ENCODE measurements at regions not wholly inside any gene's neighbourhood (a gene's known extent, or its start where the extent isn't known, plus 50 kb on each side); places are given as distances from the start of the nearest gene placed in this dataset.

DNA sequence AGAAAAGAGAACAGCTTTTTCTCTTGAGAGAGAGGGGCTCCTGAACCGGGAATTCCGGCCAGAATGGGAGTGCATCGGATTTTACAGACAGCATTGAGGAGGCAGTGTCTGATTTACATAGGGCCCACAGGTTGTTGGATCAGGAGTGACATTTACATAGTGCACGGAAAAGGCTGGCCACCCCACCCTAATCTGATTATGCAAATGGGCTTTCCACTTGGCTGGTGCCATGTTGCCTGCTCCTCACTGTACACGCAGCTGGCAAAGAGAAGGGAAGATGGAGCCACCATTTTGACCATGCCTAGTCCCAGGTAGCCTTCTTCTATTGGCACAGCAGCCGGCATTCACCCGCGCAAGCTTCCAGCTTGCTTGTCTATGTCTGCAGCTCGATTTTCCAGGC, 77.5 kb upstream of the FAM171A1 start:
- TF ChIP-seq, protein P1, sequence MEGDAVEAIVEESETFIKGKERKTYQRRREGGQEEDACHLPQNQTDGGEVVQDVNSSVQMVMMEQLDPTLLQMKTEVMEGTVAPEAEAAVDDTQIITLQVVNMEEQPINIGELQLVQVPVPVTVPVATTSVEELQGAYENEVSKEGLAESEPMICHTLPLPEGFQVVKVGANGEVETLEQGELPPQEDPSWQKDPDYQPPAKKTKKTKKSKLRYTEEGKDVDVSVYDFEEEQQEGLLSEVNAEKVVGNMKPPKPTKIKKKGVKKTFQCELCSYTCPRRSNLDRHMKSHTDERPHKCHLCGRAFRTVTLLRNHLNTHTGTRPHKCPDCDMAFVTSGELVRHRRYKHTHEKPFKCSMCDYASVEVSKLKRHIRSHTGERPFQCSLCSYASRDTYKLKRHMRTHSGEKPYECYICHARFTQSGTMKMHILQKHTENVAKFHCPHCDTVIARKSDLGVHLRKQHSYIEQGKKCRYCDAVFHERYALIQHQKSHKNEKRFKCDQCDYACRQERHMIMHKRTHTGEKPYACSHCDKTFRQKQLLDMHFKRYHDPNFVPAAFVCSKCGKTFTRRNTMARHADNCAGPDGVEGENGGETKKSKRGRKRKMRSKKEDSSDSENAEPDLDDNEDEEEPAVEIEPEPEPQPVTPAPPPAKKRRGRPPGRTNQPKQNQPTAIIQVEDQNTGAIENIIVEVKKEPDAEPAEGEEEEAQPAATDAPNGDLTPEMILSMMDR (IDR thresholded peaks at IDR 0.05), result no peak
- H3K36me3 Mint-ChIP-seq (ENCODE audit: low read depth), result no peaks in the 10 kb centered on the region
- H3K27ac Mint-ChIP-seq, result no peak overlapping the region
- no peaks in the 10 kb centered on the region for H3K9me3 Mint-ChIP-seq
- no peak overlapping the region for H3K4me3 Mint-ChIP-seq
- no peak for DNase-seq
- peaks cover 43% of the 10 kb centered on the region for H3K27me3 Mint-ChIP-seq (ENCODE audit: insufficient read depth)
- no peaks in the 10 kb centered on the region for H3K4me1 Mint-ChIP-seq (ENCODE audit: low read depth)

DNA sequence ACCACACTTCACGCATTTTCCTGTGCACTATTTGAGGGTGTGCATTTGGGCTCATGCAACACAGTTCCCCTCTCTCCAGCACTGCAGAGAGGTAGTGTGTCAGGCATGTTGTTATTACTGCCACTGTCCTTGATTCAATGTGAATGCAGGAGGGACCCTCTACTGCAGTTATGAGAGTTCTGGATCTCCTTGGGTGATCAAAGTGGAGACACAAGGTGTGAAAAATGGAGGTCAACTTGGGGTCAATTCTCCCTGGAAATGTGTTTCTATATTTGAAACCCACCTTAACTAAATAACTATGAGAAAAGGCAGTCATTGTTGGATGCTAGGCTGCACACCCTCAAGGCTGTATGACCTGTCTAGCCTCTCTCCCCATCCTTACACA, 73.9 kb upstream of the FAM171A1 start:
- no peaks in the 10 kb centered on the region for H3K9me3 Mint-ChIP-seq
- no peak overlapping the region for H3K27ac Mint-ChIP-seq
- TF ChIP-seq, protein P1 (IDR thresholded peaks at IDR 0.05), result no peak
- H3K4me1 Mint-ChIP-seq (ENCODE audit: low read depth), result no peaks in the 10 kb centered on the region
- no peak for DNase-seq
- H3K4me3 Mint-ChIP-seq, result no peak overlapping the region
- no peaks in the 10 kb centered on the region for H3K36me3 Mint-ChIP-seq (ENCODE audit: low read depth)
- peaks cover 31% of the 10 kb centered on the region for H3K27me3 Mint-ChIP-seq (ENCODE audit: insufficient read depth)

DNA sequence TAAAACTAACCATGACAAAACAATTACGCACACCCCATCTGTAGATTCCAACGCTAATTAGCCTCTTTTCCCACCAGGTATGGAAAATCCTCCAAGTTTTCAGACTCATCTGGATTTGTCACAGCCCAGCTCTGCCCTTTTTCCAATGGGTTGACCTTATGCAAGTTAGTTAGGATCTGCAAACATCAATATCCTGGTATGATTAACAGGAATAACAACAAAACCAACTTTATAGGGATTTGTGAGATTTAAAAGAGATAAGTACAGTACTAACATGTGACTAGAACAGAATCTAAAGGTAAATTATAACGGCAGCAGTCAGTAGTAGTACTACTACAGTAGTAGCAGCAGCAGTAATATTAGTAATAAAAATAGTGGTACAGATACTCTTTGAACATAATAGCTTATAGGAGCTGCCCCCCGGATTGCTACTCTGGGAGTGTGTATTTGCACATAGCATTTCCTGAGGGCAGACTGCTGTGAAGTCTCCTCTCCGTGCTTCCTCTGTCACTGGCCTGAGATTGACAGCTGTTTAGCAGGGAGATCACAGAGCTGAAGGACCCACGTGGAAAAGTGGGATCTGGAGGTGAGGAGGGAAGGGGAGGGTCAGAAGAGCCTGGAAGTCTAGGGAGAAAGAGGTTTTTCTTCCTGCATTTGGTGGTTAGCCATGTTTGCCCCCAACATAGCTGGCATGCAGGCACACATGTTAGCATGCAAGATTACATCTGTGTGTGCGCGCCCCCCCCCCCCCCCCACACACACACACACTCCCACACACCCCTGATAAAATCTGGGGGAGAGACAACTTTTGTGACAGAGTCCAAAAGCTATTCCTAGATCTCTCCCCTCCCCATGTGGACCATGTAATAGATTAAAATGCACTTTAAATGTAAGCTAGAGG, 73.3 kb upstream of the FAM171A1 start:
- DNase-seq, result no peak
- TF ChIP-seq, protein P1 (IDR thresholded peaks at IDR 0.05), result no peak
- Mint-ChIP-seq H3K36me3 (ENCODE audit: low read depth) (no peaks in the 10 kb centered on the region), H3K4me1 (ENCODE audit: low read depth) (peaks cover 6% of the 10 kb centered on the region), H3K4me3 (no peak overlapping the region), H3K27me3 (ENCODE audit: insufficient read depth) (peaks cover 31% of the 10 kb centered on the region), H3K27ac (no peak overlapping the region), H3K9me3 (no peaks in the 10 kb centered on the region)

DNA sequence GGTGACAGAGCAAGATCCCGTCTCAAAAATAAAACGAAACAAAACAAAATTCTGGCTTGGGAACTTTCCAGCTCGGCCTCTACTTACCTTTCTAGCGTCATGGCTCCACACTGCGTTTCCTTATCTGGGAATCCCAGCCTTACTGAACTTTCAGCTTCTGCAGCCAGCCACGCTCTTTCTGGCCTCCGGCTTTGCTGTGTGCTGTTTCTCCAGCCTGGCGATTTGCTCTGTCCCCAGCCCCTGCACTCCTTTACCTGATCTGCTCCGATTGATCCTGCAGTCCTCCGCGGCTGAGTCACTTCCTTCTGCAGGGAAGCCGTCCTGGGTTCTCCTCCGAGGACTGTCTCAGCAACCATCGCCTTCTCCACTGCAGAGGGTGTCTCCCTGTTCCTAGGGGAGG, 71.0 kb upstream of the FAM171A1 start:
- TF ChIP-seq, protein P1 (IDR thresholded peaks at IDR 0.05), result no peak
- Mint-ChIP-seq H3K27ac (no peak overlapping the region), H3K36me3 (ENCODE audit: low read depth) (no peaks in the 10 kb centered on the region), H3K27me3 (ENCODE audit: insufficient read depth) (peaks cover 18% of the 10 kb centered on the region), H3K4me3 (no peak overlapping the region), H3K4me1 (ENCODE audit: low read depth) (peaks cover 11% of the 10 kb centered on the region), H3K9me3 (no peaks in the 10 kb centered on the region)
- DNase-seq, result no peak

- TF ChIP-seq, protein P1 (IDR thresholded peaks at IDR 0.05), result no peak
- no peak for DNase-seq
- H3K9me3 Mint-ChIP-seq, result no peaks in the 10 kb centered on the region
- H3K4me3 Mint-ChIP-seq, result no peak overlapping the region
- no peaks in the 10 kb centered on the region for H3K36me3 Mint-ChIP-seq (ENCODE audit: low read depth)
- peaks cover 18% of the 10 kb centered on the region for H3K4me1 Mint-ChIP-seq (ENCODE audit: low read depth)
- H3K27me3 Mint-ChIP-seq (ENCODE audit: insufficient read depth), result peaks cover 10% of the 10 kb centered on the region
- no peak overlapping the region for H3K27ac Mint-ChIP-seq
Measured at GRCh38 chr10:15440204-15440711, 69.2 kb upstream of the FAM171A1 start.

All from HFFc6 (cell line).